GM23338 (cell line): ENCODE measurements at regions not wholly inside any gene's neighbourhood (a gene's known extent, or its start where the extent isn't known, plus 50 kb on each side); places are given as distances from the start of the nearest gene placed in this dataset.

Source experiments
- ATAC-seq: fragments of 200-7000 bp; cut with Tn5 transposase; 3 replicates; pipeline ENCODE4 v1.9.1; 2020
- DNase-seq: peaks from one replicate; pipeline ENCODE4 v3.0.0-alpha.2; 2015; ENCODE audit warnings: low spot score
- H2AFZ ChIP-seq: fragments of 200-600 bp; sonication (generic); 2 replicates; pipeline ENCODE4 v1.8.0; 2016; ENCODE audit warnings: antibody characterized with exemption, mild to moderate bottlenecking, moderate library complexity
- H3F3A ChIP-seq: fragments of 200-600 bp; sonication (generic); replicated peaks from 2 replicates; pipeline ENCODE4 v1.8.0; 2017; ENCODE audit warnings: antibody characterized with exemption, mixed run types, low read depth
- H3K27ac ChIP-seq: fragments of 200-600 bp; sonication (generic); 2 replicates; pipeline ENCODE4 v1.6.1; 2016; ENCODE audit warnings: low read depth
- H3K27me3 ChIP-seq: fragments of 200-600 bp; sonication (generic); 2 replicates; pipeline ENCODE4 v1.8.0; 2016; ENCODE audit warnings: mild to moderate bottlenecking, mixed run types, moderate library complexity; ENCODE audit not compliant: insufficient read depth
- H3K36me3 ChIP-seq: fragments of 200-600 bp; sonication (generic); 2 replicates; pipeline ENCODE4 v1.8.0; 2016; ENCODE audit warnings: mild to moderate bottlenecking; ENCODE audit not compliant: insufficient read depth
- H3K4me1 ChIP-seq: fragments of 200-600 bp; sonication (generic); 2 replicates; pipeline ENCODE4 v1.8.0; 2016; ENCODE audit warnings: mild to moderate bottlenecking, moderate library complexity; ENCODE audit not compliant: insufficient read depth
- H3K4me2 ChIP-seq: fragments of 200-600 bp; sonication (generic); 2 replicates; pipeline ENCODE4 v1.7.1; 2017; ENCODE audit warnings: mixed run types
- H3K4me3 ChIP-seq: fragments of 200-600 bp; sonication (generic); 2 replicates; pipeline ENCODE4 v1.6.1; 2016; ENCODE audit warnings: mixed run types
- H3K79me2 ChIP-seq: fragments of 200-600 bp; sonication (generic); replicated peaks from 2 replicates; pipeline ENCODE4 v1.8.0; 2017; ENCODE audit warnings: mild to moderate bottlenecking; ENCODE audit not compliant: insufficient read depth
- H3K9me2 ChIP-seq: fragments of 200-600 bp; sonication (generic); 2 replicates; pipeline ENCODE4 v1.8.0; 2017; ENCODE audit not compliant: insufficient read depth
- H4K20me1 ChIP-seq: fragments of 200-600 bp; sonication (generic); replicated peaks from 2 replicates; pipeline ENCODE4 v1.8.0; 2017; ENCODE audit warnings: mild to moderate bottlenecking; ENCODE audit not compliant: insufficient read depth
- H3K27ac Mint-ChIP-seq: 2 replicates; pipeline ENCODE4 v1.8.0; 2020; ENCODE audit warnings: inconsistent platforms, mild to moderate bottlenecking, moderate library complexity, mixed read lengths
- H3K27me3 Mint-ChIP-seq: 3 replicates; pipeline ENCODE4 v1.8.0; 2022; ENCODE audit warnings: low read depth, mild to moderate bottlenecking, moderate library complexity, mixed read lengths, inconsistent platforms; ENCODE audit not compliant: insufficient read depth, poor library complexity
- H3K36me3 Mint-ChIP-seq: 3 replicates; pipeline ENCODE4 v1.8.0; 2021; ENCODE audit warnings: low read depth, mild to moderate bottlenecking, inconsistent platforms, moderate library complexity, mixed read lengths
- H3K4me1 Mint-ChIP-seq: 3 replicates; pipeline ENCODE4 v1.8.0; 2020; ENCODE audit warnings: mild to moderate bottlenecking, inconsistent platforms, mixed read lengths
- H3K4me3 Mint-ChIP-seq: 3 replicates; pipeline ENCODE4 v1.8.0; 2021; ENCODE audit warnings: moderate library complexity, mild to moderate bottlenecking, inconsistent platforms, mixed read lengths
- H3K9me3 Mint-ChIP-seq: 3 replicates; pipeline ENCODE4 v1.8.0; 2020; ENCODE audit warnings: moderate library complexity, mild to moderate bottlenecking, inconsistent platforms, mixed read lengths
- CREB1 ChIP-seq: fragments of 250-450 bp; sonication (Bioruptor Pico); IDR thresholded peaks from 2 replicates; pipeline ENCODE4 v1.5.0; 2020; ENCODE audit warnings: low read depth, mild to moderate bottlenecking, moderate library complexity
- CTCF ChIP-seq, 2 experiments: fragments of 200-600 bp in 1 of 2; sonication (generic) in 1 of 2; conservative IDR thresholded peaks; 2 replicates each; pipeline versions ENCODE4 v1.5.1 to v1.6.1; 2016 to 2017; ENCODE audit warnings: antibody characterized with exemption in 2 of 2, low read depth in 2 of 2, mild to moderate bottlenecking in 2 of 2, moderate library complexity in 1 of 2
- EZH2 ChIP-seq: fragments of 200-600 bp; sonication (generic); IDR thresholded peaks from one replicate; pipeline ENCODE4 v1.8.0; 2017; ENCODE audit warnings: antibody characterized with exemption, mild to moderate bottlenecking, low read depth; ENCODE audit not compliant: unreplicated experiment
- EZH2phosphoT487 ChIP-seq: fragments of 200-600 bp; sonication (generic); IDR thresholded peaks from one replicate; pipeline ENCODE4 v1.8.1; 2018; ENCODE audit warnings: antibody characterized with exemption; ENCODE audit not compliant: unreplicated experiment
- JUNB ChIP-seq: IDR thresholded peaks from one replicate; pipeline ENCODE4 v1.6.1; 2016; ENCODE audit warnings: antibody characterized with exemption; ENCODE audit not compliant: unreplicated experiment
- NANOG ChIP-seq: IDR thresholded peaks from 2 replicates; pipeline ENCODE4 v1.6.1; 2016; ENCODE audit warnings: antibody characterized with exemption, borderline replicate concordance
- POLR2AphosphoS5 ChIP-seq: IDR thresholded peaks from 2 replicates; pipeline ENCODE4 v1.6.1; 2016; ENCODE audit warnings: antibody characterized with exemption, low read depth
- STAT1 ChIP-seq: IDR thresholded peaks from one replicate; pipeline ENCODE4 v1.6.1; 2016; ENCODE audit warnings: antibody characterized with exemption; ENCODE audit not compliant: unreplicated experiment
- ZNF114 ChIP-seq: fragments of 250-450 bp; sonication (Bioruptor Pico); IDR thresholded peaks from 2 replicates; pipeline ENCODE4 v1.5.0; 2020; ENCODE audit warnings: mild to moderate bottlenecking, moderate library complexity
- TF ChIP-seq, protein P1 (sequence below): IDR thresholded peaks from 2 replicates; pipeline ENCODE4 v1.6.1; 2016; ENCODE audit warnings: antibody characterized with exemption
- TF ChIP-seq, protein P2 (sequence below): IDR thresholded peaks from one replicate; pipeline ENCODE4 v1.6.1; 2018; ENCODE audit warnings: antibody characterized with exemption; ENCODE audit not compliant: unreplicated experiment
- TF ChIP-seq, protein P3 (sequence below): fragments of 250-450 bp; sonication (Bioruptor Pico); IDR thresholded peaks from 2 replicates; pipeline ENCODE4 v1.5.0; 2020; ENCODE audit warnings: mild to moderate bottlenecking, moderate library complexity

GRCh38 chr1:172774561-172774960 is 115.7 kb downstream of the FASLG start (continued):
- TF ChIP-seq, protein P1, sequence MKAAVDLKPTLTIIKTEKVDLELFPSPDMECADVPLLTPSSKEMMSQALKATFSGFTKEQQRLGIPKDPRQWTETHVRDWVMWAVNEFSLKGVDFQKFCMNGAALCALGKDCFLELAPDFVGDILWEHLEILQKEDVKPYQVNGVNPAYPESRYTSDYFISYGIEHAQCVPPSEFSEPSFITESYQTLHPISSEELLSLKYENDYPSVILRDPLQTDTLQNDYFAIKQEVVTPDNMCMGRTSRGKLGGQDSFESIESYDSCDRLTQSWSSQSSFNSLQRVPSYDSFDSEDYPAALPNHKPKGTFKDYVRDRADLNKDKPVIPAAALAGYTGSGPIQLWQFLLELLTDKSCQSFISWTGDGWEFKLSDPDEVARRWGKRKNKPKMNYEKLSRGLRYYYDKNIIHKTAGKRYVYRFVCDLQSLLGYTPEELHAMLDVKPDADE: no peak

- no peak overlapping the region for H3K27ac Mint-ChIP-seq
- Histone ChIP-seq H3K79me2 (no peaks in the 10 kb centered on the region), H2AFZ (no peak overlapping the region), H3K9me2 (peaks cover 10% of the 10 kb centered on the region; the same call in 1 of the 2 replicates), H3K36me3 (no peaks in the 10 kb centered on the region), H3F3A (no peaks in the 10 kb centered on the region), H4K20me1 (no peaks in the 10 kb centered on the region), H3K4me3 (no peak overlapping the region), H3K27me3 (no peaks in the 10 kb centered on the region), H3K27ac (no peak overlapping the region), H3K4me2 (no peak overlapping the region), H3K4me1 (no peaks in the 10 kb centered on the region)
- H3K27me3 Mint-ChIP-seq: no peaks in the 10 kb centered on the region
- H3K36me3 Mint-ChIP-seq: no peaks in the 10 kb centered on the region
- peaks cover 8% of the 10 kb centered on the region; the same call in 2 of the 3 replicates for H3K4me1 Mint-ChIP-seq
- H3K9me3 Mint-ChIP-seq: no peaks in the 10 kb centered on the region
- DNase-seq: no peak
- H3K4me3 Mint-ChIP-seq: no peak overlapping the region
- no peak for ATAC-seq
- TF ChIP-seq POLR2AphosphoS5: no peak
- TF ChIP-seq EZH2: no peak
- TF ChIP-seq CTCF (conservative IDR thresholded peaks at IDR 0.05; ENCODE audit: low read depth in 2 of 2): no peak
- TF ChIP-seq, protein P2, sequence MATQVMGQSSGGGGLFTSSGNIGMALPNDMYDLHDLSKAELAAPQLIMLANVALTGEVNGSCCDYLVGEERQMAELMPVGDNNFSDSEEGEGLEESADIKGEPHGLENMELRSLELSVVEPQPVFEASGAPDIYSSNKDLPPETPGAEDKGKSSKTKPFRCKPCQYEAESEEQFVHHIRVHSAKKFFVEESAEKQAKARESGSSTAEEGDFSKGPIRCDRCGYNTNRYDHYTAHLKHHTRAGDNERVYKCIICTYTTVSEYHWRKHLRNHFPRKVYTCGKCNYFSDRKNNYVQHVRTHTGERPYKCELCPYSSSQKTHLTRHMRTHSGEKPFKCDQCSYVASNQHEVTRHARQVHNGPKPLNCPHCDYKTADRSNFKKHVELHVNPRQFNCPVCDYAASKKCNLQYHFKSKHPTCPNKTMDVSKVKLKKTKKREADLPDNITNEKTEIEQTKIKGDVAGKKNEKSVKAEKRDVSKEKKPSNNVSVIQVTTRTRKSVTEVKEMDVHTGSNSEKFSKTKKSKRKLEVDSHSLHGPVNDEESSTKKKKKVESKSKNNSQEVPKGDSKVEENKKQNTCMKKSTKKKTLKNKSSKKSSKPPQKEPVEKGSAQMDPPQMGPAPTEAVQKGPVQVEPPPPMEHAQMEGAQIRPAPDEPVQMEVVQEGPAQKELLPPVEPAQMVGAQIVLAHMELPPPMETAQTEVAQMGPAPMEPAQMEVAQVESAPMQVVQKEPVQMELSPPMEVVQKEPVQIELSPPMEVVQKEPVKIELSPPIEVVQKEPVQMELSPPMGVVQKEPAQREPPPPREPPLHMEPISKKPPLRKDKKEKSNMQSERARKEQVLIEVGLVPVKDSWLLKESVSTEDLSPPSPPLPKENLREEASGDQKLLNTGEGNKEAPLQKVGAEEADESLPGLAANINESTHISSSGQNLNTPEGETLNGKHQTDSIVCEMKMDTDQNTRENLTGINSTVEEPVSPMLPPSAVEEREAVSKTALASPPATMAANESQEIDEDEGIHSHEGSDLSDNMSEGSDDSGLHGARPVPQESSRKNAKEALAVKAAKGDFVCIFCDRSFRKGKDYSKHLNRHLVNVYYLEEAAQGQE: no peak
- no peak for TF ChIP-seq CREB1 (CRISPR knock-in tag)
- no peak for TF ChIP-seq NANOG
- no peak for TF ChIP-seq JUNB
- no peak for TF ChIP-seq STAT1
- TF ChIP-seq EZH2phosphoT487: no peak
- TF ChIP-seq, protein P1: no peak
- TF ChIP-seq, protein P3, sequence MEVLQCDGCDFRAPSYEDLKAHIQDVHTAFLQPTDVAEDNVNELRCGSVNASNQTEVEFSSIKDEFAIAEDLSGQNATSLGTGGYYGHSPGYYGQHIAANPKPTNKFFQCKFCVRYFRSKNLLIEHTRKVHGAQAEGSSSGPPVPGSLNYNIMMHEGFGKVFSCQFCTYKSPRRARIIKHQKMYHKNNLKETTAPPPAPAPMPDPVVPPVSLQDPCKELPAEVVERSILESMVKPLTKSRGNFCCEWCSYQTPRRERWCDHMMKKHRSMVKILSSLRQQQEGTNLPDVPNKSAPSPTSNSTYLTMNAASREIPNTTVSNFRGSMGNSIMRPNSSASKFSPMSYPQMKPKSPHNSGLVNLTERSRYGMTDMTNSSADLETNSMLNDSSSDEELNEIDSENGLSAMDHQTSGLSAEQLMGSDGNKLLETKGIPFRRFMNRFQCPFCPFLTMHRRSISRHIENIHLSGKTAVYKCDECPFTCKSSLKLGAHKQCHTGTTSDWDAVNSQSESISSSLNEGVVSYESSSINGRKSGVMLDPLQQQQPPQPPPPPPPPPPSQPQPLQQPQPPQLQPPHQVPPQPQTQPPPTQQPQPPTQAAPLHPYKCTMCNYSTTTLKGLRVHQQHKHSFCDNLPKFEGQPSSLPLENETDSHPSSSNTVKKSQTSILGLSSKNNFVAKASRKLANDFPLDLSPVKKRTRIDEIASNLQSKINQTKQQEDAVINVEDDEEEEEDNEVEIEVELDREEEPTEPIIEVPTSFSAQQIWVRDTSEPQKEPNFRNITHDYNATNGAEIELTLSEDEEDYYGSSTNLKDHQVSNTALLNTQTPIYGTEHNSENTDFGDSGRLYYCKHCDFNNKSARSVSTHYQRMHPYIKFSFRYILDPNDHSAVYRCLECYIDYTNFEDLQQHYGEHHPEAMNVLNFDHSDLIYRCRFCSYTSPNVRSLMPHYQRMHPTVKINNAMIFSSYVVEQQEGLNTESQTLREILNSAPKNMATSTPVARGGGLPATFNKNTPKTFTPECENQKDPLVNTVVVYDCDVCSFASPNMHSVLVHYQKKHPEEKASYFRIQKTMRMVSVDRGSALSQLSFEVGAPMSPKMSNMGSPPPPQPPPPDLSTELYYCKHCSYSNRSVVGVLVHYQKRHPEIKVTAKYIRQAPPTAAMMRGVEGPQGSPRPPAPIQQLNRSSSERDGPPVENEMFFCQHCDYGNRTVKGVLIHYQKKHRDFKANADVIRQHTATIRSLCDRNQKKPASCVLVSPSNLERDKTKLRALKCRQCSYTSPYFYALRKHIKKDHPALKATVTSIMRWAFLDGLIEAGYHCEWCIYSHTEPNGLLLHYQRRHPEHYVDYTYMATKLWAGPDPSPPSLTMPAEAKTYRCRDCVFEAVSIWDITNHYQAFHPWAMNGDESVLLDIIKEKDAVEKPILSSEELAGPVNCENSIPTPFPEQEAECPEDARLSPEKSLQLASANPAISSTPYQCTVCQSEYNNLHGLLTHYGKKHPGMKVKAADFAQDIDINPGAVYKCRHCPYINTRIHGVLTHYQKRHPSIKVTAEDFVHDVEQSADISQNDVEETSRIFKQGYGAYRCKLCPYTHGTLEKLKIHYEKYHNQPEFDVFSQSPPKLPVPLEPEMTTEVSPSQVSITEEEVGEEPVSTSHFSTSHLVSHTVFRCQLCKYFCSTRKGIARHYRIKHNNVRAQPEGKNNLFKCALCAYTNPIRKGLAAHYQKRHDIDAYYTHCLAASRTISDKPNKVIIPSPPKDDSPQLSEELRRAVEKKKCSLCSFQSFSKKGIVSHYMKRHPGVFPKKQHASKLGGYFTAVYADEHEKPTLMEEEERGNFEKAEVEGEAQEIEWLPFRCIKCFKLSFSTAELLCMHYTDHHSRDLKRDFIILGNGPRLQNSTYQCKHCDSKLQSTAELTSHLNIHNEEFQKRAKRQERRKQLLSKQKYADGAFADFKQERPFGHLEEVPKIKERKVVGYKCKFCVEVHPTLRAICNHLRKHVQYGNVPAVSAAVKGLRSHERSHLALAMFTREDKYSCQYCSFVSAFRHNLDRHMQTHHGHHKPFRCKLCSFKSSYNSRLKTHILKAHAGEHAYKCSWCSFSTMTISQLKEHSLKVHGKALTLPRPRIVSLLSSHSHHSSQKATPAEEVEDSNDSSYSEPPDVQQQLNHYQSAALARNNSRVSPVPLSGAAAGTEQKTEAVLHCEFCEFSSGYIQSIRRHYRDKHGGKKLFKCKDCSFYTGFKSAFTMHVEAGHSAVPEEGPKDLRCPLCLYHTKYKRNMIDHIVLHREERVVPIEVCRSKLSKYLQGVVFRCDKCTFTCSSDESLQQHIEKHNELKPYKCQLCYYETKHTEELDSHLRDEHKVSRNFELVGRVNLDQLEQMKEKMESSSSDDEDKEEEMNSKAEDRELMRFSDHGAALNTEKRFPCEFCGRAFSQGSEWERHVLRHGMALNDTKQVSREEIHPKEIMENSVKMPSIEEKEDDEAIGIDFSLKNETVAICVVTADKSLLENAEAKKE (CRISPR knock-in tag): no peak
- TF ChIP-seq ZNF114 (CRISPR knock-in tag): no peak
Observed at GRCh38 chr1:172775606-172776005, 116.7 kb downstream of the FASLG start.
